ENCODE measurements at regions not wholly inside any gene's neighbourhood (a gene's known extent, or its start where the extent isn't known, plus 50 kb on each side); places are given as distances from the start of the nearest gene placed in this dataset.

GRCh38 chr14:26917086-26917485, 319.3 kb upstream of the NOVA1 start:
- ChIA-PET CTCF (no interaction called here), POLR2A (no interaction called here)

GRCh38 chr14:26925876-26926584, 328.2 kb upstream of the NOVA1 start:
- ChIA-PET POLR2A (no interaction called here), CTCF (no interaction called here)

- CTCF ChIA-PET: no interaction called here
- POLR2A ChIA-PET: no interaction called here
These were observed 328.8 kb upstream of the NOVA1 start for GRCh38 chr14:26926585-26926984.

- ChIA-PET POLR2A (no interaction called here), CTCF (no interaction called here)
These were observed 330.2 kb upstream of the NOVA1 start for GRCh38 chr14:26928019-26928418.

GRCh38 chr14:26929361-26929760, 331.5 kb upstream of the NOVA1 start:
- POLR2A ChIA-PET: no interaction called here
- CTCF ChIA-PET: no interaction called here

GRCh38 chr14:26930576-26930975, 332.7 kb upstream of the NOVA1 start:
- CTCF ChIA-PET: no interaction called here
- POLR2A ChIA-PET: no interaction called here

GRCh38 chr14:26932606-26933005, 334.8 kb upstream of the NOVA1 start:
- CTCF ChIA-PET: no interaction called here
- POLR2A ChIA-PET: no interaction called here

GRCh38 chr14:26933431-26933830, 335.6 kb upstream of the NOVA1 start:
- ChIA-PET POLR2A (no interaction called here), CTCF (no interaction called here)

- CTCF ChIA-PET: no interaction called here
These were observed 336.3 kb upstream of the NOVA1 start for GRCh38 chr14:26934151-26934550.

GRCh38 chr14:26935733-26936132, 337.9 kb upstream of the NOVA1 start:
- ChIA-PET CTCF (no interaction called here), POLR2A (no interaction called here)

More at GRCh38 chr14:26934151-26934550, 336.3 kb upstream of the NOVA1 start:
- POLR2A ChIA-PET: no interaction called here

GRCh38 chr14:26938054-26938453, 340.2 kb upstream of the NOVA1 start:
- ChIA-PET CTCF (no interaction called here), POLR2A (no interaction called here)

- POLR2A ChIA-PET: no interaction called here
- CTCF ChIA-PET: no interaction called here
These were observed 341.9 kb upstream of the NOVA1 start for GRCh38 chr14:26939755-26940154.

GRCh38 chr14:26941521-26941920, 343.7 kb upstream of the NOVA1 start:
- POLR2A ChIA-PET: no interaction called here
- CTCF ChIA-PET: no interaction called here

- ChIA-PET POLR2A (no interaction called here), CTCF (no interaction called here)
These were observed 349.4 kb upstream of the NOVA1 start for GRCh38 chr14:26947265-26947664.

GRCh38 chr14:26959437-26959836, 361.6 kb upstream of the NOVA1 start:
- ChIA-PET CTCF (no interaction called here), POLR2A (no interaction called here)

- ChIA-PET POLR2A (no interaction called here), CTCF (no interaction called here)
These were observed 362.3 kb upstream of the NOVA1 start for GRCh38 chr14:26959972-26960660.

GRCh38 chr14:26963711-26964110, 365.9 kb upstream of the NOVA1 start:
- ChIA-PET CTCF (no interaction called here), POLR2A (no interaction called here)

GRCh38 chr14:26965490-26965889, 367.7 kb upstream of the NOVA1 start:
- CTCF ChIA-PET: no interaction called here
- POLR2A ChIA-PET: no interaction called here

GRCh38 chr14:26966908-26967307, 369.1 kb upstream of the NOVA1 start:
- ChIA-PET CTCF (no interaction called here), POLR2A (no interaction called here)

- ChIA-PET CTCF (no interaction called here), POLR2A (no interaction called here)
These were observed 377.1 kb upstream of the NOVA1 start for GRCh38 chr14:26974965-26975364.

GRCh38 chr14:26982071-26982470, 384.2 kb upstream of the NOVA1 start:
- ChIA-PET CTCF (no interaction called here), POLR2A (no interaction called here)
